Peyer's patch (tissue), 4 donors: ENCODE measurements at regions not wholly inside any gene's neighbourhood (a gene's known extent, or its start where the extent isn't known, plus 50 kb on each side); places are given as distances from the start of the nearest gene placed in this dataset.

ENCODE experiments used
- DNase-seq, 3 donors: peaks; one replicate each; pipeline ENCODE4 v3.0.0-alpha.2; 2017 to 2019
- H3K27ac ChIP-seq, 4 donors: fragments of 200-600 bp; sonication (generic); one replicate each; pipeline ENCODE4 v1.5.1; 2016 to 2019
- H3K27me3 ChIP-seq, 2 donors: fragments of 200-600 bp; sonication (generic); one replicate each; pipeline ENCODE4 v1.5.1; 2019
- H3K36me3 ChIP-seq, 3 donors: fragments of 200-600 bp; sonication (generic); one replicate each; pipeline ENCODE4 v1.5.1; 2016 to 2019
- H3K4me1 ChIP-seq, 4 donors: fragments of 200-600 bp; sonication (generic); one replicate each; pipeline ENCODE4 v1.5.1; 2016 to 2019
- H3K4me3 ChIP-seq, 4 donors: fragments of 200-600 bp; sonication (generic); 1 replicate in 3 of 4; 2 replicates in 1 of 4; pipeline ENCODE4 v1.5.1; 2016 to 2019; ENCODE audit warnings: mild to moderate bottlenecking in 1 of 4
- H3K9me3 ChIP-seq, 4 donors: fragments of 200-600 bp; sonication (generic); one replicate each; pipeline ENCODE4 v1.5.1; 2016 to 2019; ENCODE audit warnings: mild to moderate bottlenecking in 1 of 4
- CTCF ChIP-seq, 6 experiments: fragments of 450-650 bp in 4 of 6; fragments of 200-600 bp in 2 of 6; sonication (generic) in 1 of 6; IDR thresholded peaks; one replicate each; pipeline ENCODE4 v1.5.1; 2017 to 2019; ENCODE audit warnings: antibody characterized with exemption in 6 of 6, mild to moderate bottlenecking in 3 of 6, moderate library complexity in 1 of 6
- POLR2A ChIP-seq, 2 donors: fragments of 450-650 bp; IDR thresholded peaks; one replicate each; pipeline ENCODE4 v1.5.1; 2017; ENCODE audit warnings: antibody characterized with exemption in 2 of 2, mild to moderate bottlenecking in 2 of 2, moderate library complexity in 2 of 2

GRCh38 chr12:91590966-91591638 is 408.5 kb upstream of the DCN start:
- no peaks in the 10 kb centered on the region for H3K4me1 ChIP-seq
- H3K27me3 ChIP-seq: no peaks in the 10 kb centered on the region
- DNase-seq: no peak
- H3K4me3 ChIP-seq: no peak overlapping the region
- H3K9me3 ChIP-seq: no peaks in the 10 kb centered on the region
- no peaks in the 10 kb centered on the region for H3K36me3 ChIP-seq
- TF ChIP-seq POLR2A (IDR thresholded peaks at IDR 0.05) (no peak), CTCF (IDR thresholded peaks at IDR 0.05) (no peak)
- H3K27ac ChIP-seq: no peak overlapping the region

- no peak for DNase-seq
- Histone ChIP-seq H3K4me1 (no peaks in the 10 kb centered on the region), H3K36me3 (no peaks in the 10 kb centered on the region), H3K4me3 (no peak overlapping the region), H3K27me3 (no peaks in the 10 kb centered on the region), H3K9me3 (no peaks in the 10 kb centered on the region), H3K27ac (no peak overlapping the region)
- TF ChIP-seq CTCF (IDR thresholded peaks at IDR 0.05): no peak
- TF ChIP-seq POLR2A (IDR thresholded peaks at IDR 0.05): no peak
These were observed 406.3 kb upstream of the DCN start for GRCh38 chr12:91588874-91589454.

- no peak overlapping the region for H3K27ac ChIP-seq
- TF ChIP-seq POLR2A (IDR thresholded peaks at IDR 0.05) (no peak), CTCF (IDR thresholded peaks at IDR 0.05) (no peak)
- DNase-seq: no peak
- H3K36me3 ChIP-seq: no peaks in the 10 kb centered on the region
- H3K9me3 ChIP-seq: no peaks in the 10 kb centered on the region
- no peak overlapping the region for H3K4me3 ChIP-seq
- no peaks in the 10 kb centered on the region for H3K27me3 ChIP-seq
- no peaks in the 10 kb centered on the region for H3K4me1 ChIP-seq
These were observed 403.4 kb upstream of the DCN start for GRCh38 chr12:91586015-91586414.

- no peaks in the 10 kb centered on the region for H3K27me3 ChIP-seq
- H3K27ac ChIP-seq: no peak overlapping the region
- no peaks in the 10 kb centered on the region for H3K4me1 ChIP-seq
- no peaks in the 10 kb centered on the region for H3K9me3 ChIP-seq
- H3K36me3 ChIP-seq: no peaks in the 10 kb centered on the region
- no peak overlapping the region for H3K4me3 ChIP-seq
- no peak for TF ChIP-seq CTCF (IDR thresholded peaks at IDR 0.05)
- no peak for TF ChIP-seq POLR2A (IDR thresholded peaks at IDR 0.05)
- no peak for DNase-seq
These were observed 400.2 kb upstream of the DCN start for GRCh38 chr12:91582811-91583210.

GRCh38 chr12:91579516-91580263 is 397.1 kb upstream of the DCN start:
- Histone ChIP-seq H3K4me3 (no peak overlapping the region), H3K36me3 (no peaks in the 10 kb centered on the region), H3K27ac (no peak overlapping the region), H3K4me1 (no peaks in the 10 kb centered on the region), H3K9me3 (no peaks in the 10 kb centered on the region), H3K27me3 (no peaks in the 10 kb centered on the region)
- TF ChIP-seq CTCF (IDR thresholded peaks at IDR 0.05): no peak
- TF ChIP-seq POLR2A (IDR thresholded peaks at IDR 0.05): no peak
- no peak for DNase-seq
